Loucy (cell line): ENCODE measurements at regions not wholly inside any gene's neighbourhood (a gene's known extent, or its start where the extent isn't known, plus 50 kb on each side); places are given as distances from the start of the nearest gene placed in this dataset.

ENCODE experiments used
- EZH2phosphoT487 ChIP-seq: fragments of 200-600 bp; IDR thresholded peaks from 2 replicates; pipeline ENCODE4 v1.6.1; 2018; ENCODE audit warnings: antibody characterized with exemption, mild to moderate bottlenecking, moderate library complexity, borderline replicate concordance
- TF ChIP-seq, protein P1 (sequence below): fragments of 200-600 bp; sonication (generic); conservative IDR thresholded peaks from 2 replicates; pipeline ENCODE4 v1.5.1; 2014; ENCODE audit warnings: mild to moderate bottlenecking, antibody characterized with exemption, low read length

DNA sequence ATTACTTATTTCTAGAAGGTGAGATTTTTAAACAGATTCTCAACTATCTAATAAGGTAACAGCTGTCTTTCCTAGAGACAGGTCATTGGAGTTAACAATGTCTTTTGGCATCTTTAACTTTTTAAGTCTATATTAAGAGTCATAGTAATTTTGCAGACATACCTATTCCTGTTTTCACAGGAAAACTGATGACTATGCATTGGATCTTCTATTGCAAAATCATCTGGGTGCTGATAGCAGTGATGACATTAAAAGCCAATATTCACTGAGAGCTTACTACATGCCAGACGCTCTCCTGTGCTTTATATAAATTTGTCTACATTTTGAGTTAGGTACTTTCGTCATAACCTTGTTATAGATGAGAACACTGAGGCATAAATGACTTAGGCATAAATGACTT lies 462.4 kb upstream of the MARCKS start:
- TF ChIP-seq, protein P1, sequence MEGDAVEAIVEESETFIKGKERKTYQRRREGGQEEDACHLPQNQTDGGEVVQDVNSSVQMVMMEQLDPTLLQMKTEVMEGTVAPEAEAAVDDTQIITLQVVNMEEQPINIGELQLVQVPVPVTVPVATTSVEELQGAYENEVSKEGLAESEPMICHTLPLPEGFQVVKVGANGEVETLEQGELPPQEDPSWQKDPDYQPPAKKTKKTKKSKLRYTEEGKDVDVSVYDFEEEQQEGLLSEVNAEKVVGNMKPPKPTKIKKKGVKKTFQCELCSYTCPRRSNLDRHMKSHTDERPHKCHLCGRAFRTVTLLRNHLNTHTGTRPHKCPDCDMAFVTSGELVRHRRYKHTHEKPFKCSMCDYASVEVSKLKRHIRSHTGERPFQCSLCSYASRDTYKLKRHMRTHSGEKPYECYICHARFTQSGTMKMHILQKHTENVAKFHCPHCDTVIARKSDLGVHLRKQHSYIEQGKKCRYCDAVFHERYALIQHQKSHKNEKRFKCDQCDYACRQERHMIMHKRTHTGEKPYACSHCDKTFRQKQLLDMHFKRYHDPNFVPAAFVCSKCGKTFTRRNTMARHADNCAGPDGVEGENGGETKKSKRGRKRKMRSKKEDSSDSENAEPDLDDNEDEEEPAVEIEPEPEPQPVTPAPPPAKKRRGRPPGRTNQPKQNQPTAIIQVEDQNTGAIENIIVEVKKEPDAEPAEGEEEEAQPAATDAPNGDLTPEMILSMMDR, result no peak
- no peak for TF ChIP-seq EZH2phosphoT487
